ENCODE measurements at regions not wholly inside any gene's neighbourhood (a gene's known extent, or its start where the extent isn't known, plus 50 kb on each side); places are given as distances from the start of the nearest gene placed in this dataset.
A peak's percentile ranks its signal among the peaks of the same experiment; 100 is the strongest.

GRCh38 chr18:65544701-65545100, 206.1 kb upstream of the CDH7 start:
- no peak for DNase-seq

- DNase-seq: no peak
These were observed 222.8 kb upstream of the CDH7 start for GRCh38 chr18:65527879-65528633.

- no peak for DNase-seq
These were observed 224.7 kb upstream of the CDH7 start for GRCh38 chr18:65526099-65526498.

GRCh38 chr18:65523461-65523860, 227.4 kb upstream of the CDH7 start:
- no peak for DNase-seq

GRCh38 chr18:65522907-65523306, 227.9 kb upstream of the CDH7 start:
- no peak for DNase-seq

GRCh38 chr18:65516209-65516608, 234.6 kb upstream of the CDH7 start:
- no peak for DNase-seq

- no peak for DNase-seq
These were observed 252.2 kb upstream of the CDH7 start for GRCh38 chr18:65498605-65499004.

GRCh38 chr18:65487569-65487968, 263.2 kb upstream of the CDH7 start:
- peak; percentile 27 for DNase-seq

- no peak for DNase-seq
These were observed 273.4 kb upstream of the CDH7 start for GRCh38 chr18:65477455-65477854.

- no peak for DNase-seq
These were observed 281.9 kb upstream of the CDH7 start for GRCh38 chr18:65468881-65469280.

- no peak for DNase-seq
These were observed 286.5 kb upstream of the CDH7 start for GRCh38 chr18:65464361-65464760.

GRCh38 chr18:65459741-65460140, 291.1 kb upstream of the CDH7 start:
- no peak for DNase-seq

- no peak for DNase-seq
These were observed 291.9 kb upstream of the CDH7 start for GRCh38 chr18:65458871-65459270.

- DNase-seq: no peak
These were observed 311.6 kb upstream of the CDH7 start for GRCh38 chr18:65439188-65439587.

GRCh38 chr18:65436430-65436829, 314.4 kb upstream of the CDH7 start:
- DNase-seq: no peak

GRCh38 chr18:65435534-65435933, 315.3 kb upstream of the CDH7 start:
- no peak for DNase-seq

- DNase-seq: no peak
These were observed 321.2 kb upstream of the CDH7 start for GRCh38 chr18:65429601-65430000.

- DNase-seq: no peak
These were observed 325.4 kb upstream of the CDH7 start for GRCh38 chr18:65425366-65425765.

GRCh38 chr18:65423776-65424175, 327.0 kb upstream of the CDH7 start:
- DNase-seq: no peak

GRCh38 chr18:65422544-65423136, 328.2 kb upstream of the CDH7 start:
- DNase-seq: no peak

GRCh38 chr18:65415098-65415497, 335.7 kb upstream of the CDH7 start:
- no peak for DNase-seq

- DNase-seq: no peak
These were observed 336.3 kb upstream of the CDH7 start for GRCh38 chr18:65414501-65414900.

GRCh38 chr18:65411061-65411460, 339.8 kb upstream of the CDH7 start:
- no peak for DNase-seq

GRCh38 chr18:65409261-65409660, 341.6 kb upstream of the CDH7 start:
- DNase-seq: no peak

GRCh38 chr18:65403534-65403933, 347.3 kb upstream of the CDH7 start:
- no peak for DNase-seq

Data from NCI-H510A (cell line).